Activated CD8-positive, alpha-beta memory T cell treated with anti-CD3 and anti-CD28 coated beads for 4 hours (primary cell): ENCODE measurements at regions not wholly inside any gene's neighbourhood (a gene's known extent, or its start where the extent isn't known, plus 50 kb on each side); places are given as distances from the start of the nearest gene placed in this dataset.

Source experiments
- DNase-seq, 2 donors: peaks; one replicate each; pipeline ENCODE4 v3.0.0-alpha.2; 2020; ENCODE audit warnings: low read depth in 2 of 2

DNA sequence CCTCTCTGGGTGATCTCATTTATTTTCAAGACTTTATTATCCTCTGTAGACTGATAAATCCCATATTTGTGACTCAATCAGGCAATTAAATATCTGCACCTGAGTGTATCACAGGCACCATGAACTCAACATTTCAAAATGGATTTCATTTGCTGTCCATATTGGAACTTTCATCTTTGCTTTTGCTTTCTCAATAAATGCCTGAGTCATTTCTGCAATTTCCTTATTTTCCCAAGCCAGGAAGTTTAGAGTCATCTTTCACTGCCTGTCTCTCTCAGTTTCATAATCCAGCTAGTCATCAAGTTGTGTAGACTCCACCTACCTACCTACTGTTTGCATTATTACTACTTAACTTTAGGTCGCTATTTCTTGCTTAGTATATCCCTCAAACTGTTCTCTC lies 540.9 kb downstream of the LMO4 start:
- DNase-seq: no peak

DNA sequence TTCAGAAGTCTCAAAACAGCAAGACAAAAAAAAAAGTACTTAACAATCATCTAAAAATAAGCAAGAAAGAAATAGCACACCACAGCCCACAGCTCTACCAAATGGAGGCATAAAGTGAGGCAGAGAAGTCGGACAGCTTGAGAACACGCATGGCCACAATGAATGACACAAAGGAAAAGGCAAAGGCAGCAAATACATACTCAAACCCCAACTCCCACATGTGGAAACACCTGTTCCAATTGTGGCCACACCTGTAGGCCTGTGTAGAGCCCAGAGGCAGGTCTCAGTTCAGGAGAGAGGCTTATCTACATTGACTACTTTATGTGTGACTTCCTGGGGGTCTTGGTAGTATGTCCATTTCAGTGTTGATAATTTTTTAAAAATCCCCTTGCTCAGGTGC lies 543.5 kb downstream of the LMO4 start:
- no peak for DNase-seq

DNA sequence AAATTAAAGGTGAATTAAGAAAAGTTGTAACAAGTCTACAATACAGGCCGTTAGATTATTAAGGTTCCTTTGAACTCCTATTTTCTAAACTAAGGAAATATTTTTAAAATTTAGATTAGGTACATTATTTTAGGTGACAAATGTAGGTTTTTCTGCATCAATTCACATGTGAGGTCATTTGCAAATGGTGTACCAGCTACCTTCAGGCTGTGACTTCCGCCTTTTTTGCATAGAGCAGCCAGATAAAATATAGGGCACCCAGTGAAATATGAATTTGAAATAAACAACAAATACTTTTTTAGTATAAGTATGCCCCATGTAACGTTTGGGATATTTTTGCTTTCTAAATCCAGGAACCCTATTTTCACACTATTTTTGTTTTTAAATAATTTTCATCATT lies 544.0 kb downstream of the LMO4 start:
- no peak for DNase-seq

DNA sequence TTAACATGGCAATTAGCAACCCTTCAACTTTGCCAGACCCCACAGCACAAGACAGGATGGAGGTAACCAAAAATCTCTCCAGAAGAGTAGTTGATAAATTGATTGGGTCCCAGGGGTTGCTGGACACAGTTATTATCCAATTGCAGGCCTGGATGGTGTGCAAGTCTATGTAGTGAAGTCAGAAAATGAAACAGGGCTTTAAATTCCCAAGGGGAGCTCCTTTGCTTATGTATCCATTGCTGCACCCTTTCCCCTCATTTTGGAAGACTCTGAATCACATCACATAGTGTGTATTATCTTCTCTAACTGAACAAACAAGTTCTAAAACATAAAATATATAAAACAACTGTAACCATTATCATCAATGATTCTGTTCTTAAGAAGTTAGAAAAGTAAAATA lies 550.2 kb downstream of the LMO4 start:
- no peak for DNase-seq

DNA sequence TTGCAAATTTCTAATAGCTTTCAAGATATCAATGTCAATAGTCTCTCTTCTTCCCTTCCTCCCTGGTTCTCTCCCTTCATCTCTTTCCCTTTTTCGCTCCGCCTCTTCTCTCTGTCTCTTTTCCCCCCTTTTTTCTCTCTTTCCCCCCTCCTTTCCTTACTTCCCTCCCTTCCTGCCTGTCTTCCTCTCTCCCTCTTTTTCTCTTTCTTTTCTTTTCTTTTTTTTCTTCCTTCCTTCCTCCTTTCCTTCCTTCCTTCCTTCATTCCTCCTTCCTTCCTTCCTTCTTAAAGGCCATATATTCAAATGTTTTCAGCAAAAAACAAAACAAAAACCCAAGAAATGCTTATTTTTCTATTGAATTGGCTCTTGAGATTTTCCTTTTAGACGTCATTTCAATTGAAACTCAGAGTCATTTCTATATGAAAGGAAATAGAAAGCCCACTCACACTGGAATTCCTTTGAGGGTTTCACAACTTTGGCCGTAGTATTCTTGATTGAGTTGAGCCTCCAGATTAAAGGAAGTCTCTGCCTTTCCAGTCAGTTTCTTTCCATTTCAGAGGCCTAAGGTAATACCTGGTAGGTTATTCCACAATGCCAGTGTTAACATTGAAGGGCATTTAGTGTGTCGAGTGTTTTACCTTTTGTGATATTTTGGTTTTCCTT lies 551.5 kb downstream of the LMO4 start:
- DNase-seq: no peak

GRCh38 chr1:87880764-87881163 lies 552.1 kb downstream of the LMO4 start:
- no peak for DNase-seq

GRCh38 chr1:87883906-87884305 lies 555.2 kb downstream of the LMO4 start:
- no peak for DNase-seq

DNA sequence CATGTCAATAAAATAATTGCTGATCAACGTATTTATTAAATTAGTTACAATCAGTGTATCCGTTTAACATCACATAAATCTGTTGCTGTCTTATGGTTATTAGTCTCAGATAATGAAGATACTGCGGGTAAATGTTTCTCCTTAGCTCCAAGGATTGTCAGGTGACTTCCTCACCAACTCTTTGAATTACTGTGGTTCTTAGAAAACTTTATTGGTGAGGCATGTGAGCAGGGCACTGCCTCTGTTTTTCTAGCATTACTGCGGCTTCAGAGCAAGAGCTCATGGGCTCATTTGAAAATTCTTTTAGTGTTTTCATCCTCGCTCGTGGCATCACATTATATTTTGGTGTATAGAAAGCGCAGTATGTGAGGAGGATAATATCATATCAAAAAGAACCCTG lies 555.9 kb downstream of the LMO4 start:
- DNase-seq: no peak

DNA sequence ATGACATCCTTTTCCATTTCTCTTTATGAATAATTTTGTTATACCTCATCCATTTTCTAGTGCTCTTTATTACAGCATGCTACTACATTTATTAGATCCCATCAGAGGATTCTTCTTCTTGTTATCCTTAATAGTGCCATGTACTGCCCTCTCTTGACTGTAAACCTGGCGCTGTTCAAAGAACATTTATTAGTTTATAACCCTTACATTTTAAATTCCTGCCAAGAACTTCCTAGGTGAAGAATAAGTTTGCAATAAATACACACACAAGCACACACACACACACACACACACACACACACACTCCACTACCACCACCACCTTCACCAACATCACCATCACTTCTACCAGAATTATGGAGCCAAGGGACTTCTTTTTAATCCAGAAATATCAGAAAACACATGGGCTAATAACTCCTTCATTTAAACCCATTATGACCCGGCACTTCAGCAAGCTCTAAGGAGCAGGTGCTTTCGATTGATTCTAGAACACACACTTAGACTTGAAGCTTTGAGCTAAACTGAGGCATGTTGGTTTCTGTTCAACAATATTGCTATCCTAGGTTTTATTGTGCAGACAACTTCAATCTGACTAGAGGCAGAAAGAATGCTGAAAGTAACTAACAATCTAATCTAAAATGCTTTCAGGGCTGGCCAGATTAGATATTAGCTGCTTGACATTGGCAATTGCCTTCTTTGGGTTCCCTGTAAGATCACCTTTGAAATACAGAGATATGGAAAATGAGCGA lies 556.8 kb downstream of the LMO4 start:
- DNase-seq: no peak

- no peak for DNase-seq
Measured at GRCh38 chr1:87887100-87887499, 558.4 kb downstream of the LMO4 start.

DNA sequence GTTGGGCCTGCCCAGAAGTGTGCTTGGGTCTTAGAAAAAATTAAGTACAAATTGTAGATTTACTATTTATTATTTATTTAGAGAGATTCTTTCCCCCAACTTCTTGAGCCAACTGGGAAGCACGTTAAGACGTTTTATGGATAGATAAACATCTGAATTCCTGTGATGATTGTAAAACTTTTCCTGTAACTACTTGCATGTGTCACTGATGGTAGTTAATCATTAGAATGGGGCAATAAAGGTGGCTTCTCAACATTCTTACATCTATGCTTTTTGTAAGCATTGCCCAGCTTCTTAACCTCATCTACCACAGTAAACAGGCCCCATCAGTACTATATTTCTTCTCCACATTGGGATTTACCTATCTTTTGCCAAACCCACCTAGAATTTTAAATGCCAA lies 559.8 kb downstream of the LMO4 start:
- DNase-seq: no peak

DNA sequence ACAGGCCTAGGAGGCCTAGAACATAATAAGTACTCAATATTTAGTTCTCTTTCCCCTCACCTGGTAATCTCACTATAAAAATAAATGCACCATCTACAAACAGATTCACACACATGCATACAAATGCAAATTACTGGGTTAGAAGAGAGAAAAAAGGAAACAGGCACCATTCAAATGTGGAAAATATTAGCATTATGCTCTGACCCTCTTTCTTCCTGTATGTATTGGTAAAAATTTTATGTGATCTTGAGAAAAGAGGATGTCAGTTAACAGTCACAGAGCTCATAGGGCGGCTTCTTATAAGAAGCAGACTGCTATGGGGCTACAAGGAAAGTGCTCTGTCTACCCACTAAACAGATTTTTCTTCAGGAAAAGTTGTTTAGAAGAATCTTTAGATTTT lies 565.4 kb downstream of the LMO4 start:
- no peak for DNase-seq

GRCh38 chr1:87897481-87897880 lies 568.8 kb downstream of the LMO4 start:
- no peak for DNase-seq

- no peak for DNase-seq
Measured at GRCh38 chr1:87898431-87898830, 569.8 kb downstream of the LMO4 start.

DNA sequence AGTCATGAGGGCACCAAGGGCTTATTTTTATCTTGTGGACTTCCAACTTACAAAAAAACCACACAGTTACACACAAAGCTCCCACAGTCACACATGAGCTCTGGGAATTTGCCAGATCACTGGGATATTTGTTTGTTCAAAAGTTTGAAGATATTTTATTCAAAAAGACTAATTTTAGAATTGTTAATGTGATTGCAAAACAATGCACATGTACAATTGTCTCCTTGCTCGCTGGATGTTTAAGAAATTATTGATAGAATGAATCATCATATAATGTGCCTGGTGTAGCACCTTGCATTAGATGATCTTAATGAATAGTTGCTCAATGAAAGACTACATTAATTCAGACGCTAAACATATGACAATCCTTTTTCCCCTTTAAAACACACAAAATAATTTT lies 570.3 kb downstream of the LMO4 start:
- no peak for DNase-seq

DNA sequence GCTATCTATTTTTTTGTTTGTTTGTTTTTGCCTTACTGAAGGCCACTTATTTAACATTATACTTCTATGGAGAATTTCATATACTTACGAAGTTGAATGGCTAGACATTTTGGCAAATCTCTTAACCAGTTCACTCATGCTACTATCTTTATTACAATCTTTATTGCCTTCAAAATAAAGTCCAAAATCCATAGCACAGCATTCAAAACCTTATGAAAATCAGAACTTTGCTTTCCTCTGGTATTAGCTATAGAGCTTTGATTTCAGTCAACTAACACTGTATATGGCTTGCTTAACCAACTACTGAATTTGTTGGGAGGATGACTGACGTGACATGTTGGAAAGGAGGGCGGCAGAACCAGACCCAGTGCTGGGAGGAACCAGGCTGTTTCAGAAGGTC lies 571.1 kb downstream of the LMO4 start:
- DNase-seq: no peak

- no peak for DNase-seq
Measured at GRCh38 chr1:87902830-87903229, 574.1 kb downstream of the LMO4 start.

GRCh38 chr1:87903242-87903641 lies 574.6 kb downstream of the LMO4 start:
- DNase-seq: no peak

DNA sequence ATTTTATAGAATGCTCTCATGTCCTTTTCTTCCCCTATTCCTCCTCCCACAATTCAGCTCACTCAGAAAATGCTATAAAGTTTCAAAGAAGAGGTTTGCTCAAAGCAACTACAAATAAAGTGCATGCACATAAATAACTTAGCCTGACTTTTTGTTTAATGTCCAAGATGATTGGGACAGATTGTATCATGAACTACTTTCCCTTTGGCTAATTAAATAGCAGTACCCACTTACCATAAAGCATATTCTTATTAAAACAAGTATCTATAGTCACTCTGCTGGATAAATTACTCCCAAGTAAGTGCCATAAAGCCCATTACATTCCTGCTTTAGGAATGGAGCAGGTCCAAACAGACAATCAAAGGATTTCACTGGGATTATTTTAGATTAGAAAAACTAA lies 576.0 kb downstream of the LMO4 start:
- no peak for DNase-seq

DNA sequence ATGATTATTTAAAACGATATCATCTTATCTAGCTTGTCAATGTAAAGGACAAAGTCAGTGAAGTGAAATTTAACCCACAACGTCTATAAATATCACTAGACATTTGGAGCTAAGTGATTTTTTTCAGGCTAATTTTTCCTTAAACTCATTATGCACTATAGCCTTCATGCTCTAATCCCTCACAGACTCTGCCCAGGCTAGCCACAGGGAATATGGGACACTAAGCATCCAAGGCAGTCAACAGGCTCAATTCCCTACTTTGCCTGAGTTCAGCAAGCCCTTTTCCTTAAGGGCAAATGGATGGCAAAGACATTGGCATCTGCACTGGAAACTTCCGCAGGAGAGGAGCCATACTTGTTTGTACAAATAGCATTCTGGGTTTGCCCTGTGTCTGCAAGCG lies 577.0 kb downstream of the LMO4 start:
- DNase-seq: no peak

- DNase-seq: no peak
Measured at GRCh38 chr1:87906078-87906477, 577.4 kb downstream of the LMO4 start.

GRCh38 chr1:87913361-87913760 lies 584.7 kb downstream of the LMO4 start:
- no peak for DNase-seq

GRCh38 chr1:87914396-87914795 lies 585.7 kb downstream of the LMO4 start:
- DNase-seq: no peak

DNA sequence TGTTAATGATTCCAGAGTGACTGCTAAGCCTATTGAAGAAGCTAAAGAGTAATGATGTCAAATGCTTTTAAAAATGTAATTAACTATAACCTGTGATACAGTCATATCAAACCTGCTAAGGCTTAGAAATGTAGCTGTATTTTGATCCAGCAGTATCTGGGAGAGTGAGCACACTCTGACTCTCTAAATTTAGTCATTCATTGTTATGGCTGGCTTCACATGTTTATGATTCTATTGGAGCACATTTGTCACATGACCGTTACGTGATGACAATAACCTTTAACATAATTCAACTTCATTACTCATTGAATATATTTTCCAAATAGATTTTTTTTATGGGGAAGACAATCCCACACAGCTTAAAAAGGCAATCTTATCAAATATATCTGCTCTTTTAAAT lies 587.1 kb downstream of the LMO4 start:
- no peak for DNase-seq
